OCI-LY7 (cell line): ENCODE measurements at regions not wholly inside any gene's neighbourhood (a gene's known extent, or its start where the extent isn't known, plus 50 kb on each side); places are given as distances from the start of the nearest gene placed in this dataset.

Experiments used
- EZH2phosphoT487 ChIP-seq: fragments of 200-600 bp; sonication (generic); IDR thresholded peaks from 2 replicates; pipeline ENCODE4 v1.6.1; 2018; ENCODE audit warnings: low read depth, borderline replicate concordance, mild to moderate bottlenecking, mixed run types, antibody characterized with exemption, low read length, moderate library complexity, mixed read lengths
- TF ChIP-seq, protein P1 (sequence below): fragments of 200-600 bp; sonication (generic); conservative IDR thresholded peaks from 2 replicates; pipeline ENCODE4 v1.5.1; 2014; ENCODE audit warnings: mild to moderate bottlenecking, antibody characterized with exemption, low read length, moderate library complexity, mixed read lengths

GRCh38 chr3:59473636-59474035 lies 423.8 kb upstream of the CFAP20DC start:
- TF ChIP-seq, protein P1, sequence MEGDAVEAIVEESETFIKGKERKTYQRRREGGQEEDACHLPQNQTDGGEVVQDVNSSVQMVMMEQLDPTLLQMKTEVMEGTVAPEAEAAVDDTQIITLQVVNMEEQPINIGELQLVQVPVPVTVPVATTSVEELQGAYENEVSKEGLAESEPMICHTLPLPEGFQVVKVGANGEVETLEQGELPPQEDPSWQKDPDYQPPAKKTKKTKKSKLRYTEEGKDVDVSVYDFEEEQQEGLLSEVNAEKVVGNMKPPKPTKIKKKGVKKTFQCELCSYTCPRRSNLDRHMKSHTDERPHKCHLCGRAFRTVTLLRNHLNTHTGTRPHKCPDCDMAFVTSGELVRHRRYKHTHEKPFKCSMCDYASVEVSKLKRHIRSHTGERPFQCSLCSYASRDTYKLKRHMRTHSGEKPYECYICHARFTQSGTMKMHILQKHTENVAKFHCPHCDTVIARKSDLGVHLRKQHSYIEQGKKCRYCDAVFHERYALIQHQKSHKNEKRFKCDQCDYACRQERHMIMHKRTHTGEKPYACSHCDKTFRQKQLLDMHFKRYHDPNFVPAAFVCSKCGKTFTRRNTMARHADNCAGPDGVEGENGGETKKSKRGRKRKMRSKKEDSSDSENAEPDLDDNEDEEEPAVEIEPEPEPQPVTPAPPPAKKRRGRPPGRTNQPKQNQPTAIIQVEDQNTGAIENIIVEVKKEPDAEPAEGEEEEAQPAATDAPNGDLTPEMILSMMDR, result no peak
- TF ChIP-seq EZH2phosphoT487, result no peak
